ENCODE measurements at regions not wholly inside any gene's neighbourhood (a gene's known extent, or its start where the extent isn't known, plus 50 kb on each side); places are given as distances from the start of the nearest gene placed in this dataset.
"Not testable (repeated sequence)": the region's sequence is repeated elsewhere in the genome, so short reads cannot be mapped to it uniquely, and the experiment has no call there.

DNA sequence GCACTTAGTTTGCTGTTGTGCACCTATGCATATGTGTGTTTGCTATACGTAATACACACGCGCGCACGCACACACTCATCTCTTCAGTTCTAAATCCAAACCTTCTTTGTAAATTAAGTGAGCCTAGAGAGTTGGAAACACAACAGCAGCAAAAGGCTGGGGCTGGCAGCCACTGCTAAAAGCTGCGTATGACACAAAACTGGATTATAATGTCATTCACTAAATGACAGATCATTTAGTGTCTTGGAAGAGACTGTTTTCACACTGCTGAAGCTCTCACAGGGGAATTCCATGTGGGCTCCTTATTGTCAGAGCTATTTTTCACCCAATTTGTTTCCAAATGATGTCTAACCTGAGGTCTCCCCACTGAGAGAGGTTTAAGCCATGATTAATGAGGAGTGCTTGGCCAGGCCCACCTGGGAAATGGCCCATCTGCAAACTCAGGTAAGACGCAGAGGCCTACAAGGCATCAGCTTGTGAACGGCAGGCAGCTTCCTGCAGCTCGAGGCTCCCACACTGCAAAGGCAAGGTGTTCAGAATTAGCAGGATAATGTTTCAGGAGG, 94.2 kb downstream of the OLIG3 start:
- no peak overlapping the region for H2AFZ ChIP-seq (ENCODE audit: low read length, unreplicated experiment)
- peaks cover 41% of the 10 kb centered on the region for H3K27me3 ChIP-seq (ENCODE audit: insufficient read depth, low read length)
- no peaks in the 10 kb centered on the region for H3K79me2 ChIP-seq (ENCODE audit: control insufficient read depth, insufficient read depth, low read length, unreplicated experiment)
- H3K36me3 ChIP-seq (ENCODE audit: insufficient read depth, low read length), result no peaks in the 10 kb centered on the region
- H3K27ac ChIP-seq (ENCODE audit: low read depth, low read length), result no peak overlapping the region
- H3K4me1 ChIP-seq (ENCODE audit: control insufficient read depth, insufficient read depth, low read length, unreplicated experiment), result no peaks in the 10 kb centered on the region
- no peak overlapping the region for H3K4me3 ChIP-seq (ENCODE audit: low read depth, low read length)

DNA sequence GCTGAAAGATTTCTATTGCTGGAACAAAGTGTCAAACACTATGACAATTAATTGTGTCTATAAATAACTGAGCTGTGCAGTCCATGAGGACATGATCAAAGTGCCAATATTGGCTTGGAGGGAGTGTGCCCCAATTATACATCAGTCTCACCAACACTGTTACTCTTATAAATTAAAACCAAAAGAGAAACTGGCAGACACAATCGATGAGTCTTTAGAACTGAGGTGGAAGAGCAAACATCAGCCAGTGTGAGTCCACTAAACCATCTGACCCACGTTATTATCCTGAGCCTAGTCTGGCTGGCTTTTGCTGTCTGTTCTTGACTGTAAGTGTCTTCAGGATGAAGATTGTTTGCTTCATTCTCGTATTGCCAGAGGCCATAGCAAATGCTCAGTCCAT, 98.9 kb downstream of the OLIG3 start:
- H3K4me1 ChIP-seq (ENCODE audit: control insufficient read depth, insufficient read depth, low read length, unreplicated experiment), result no peaks in the 10 kb centered on the region
- H3K27ac ChIP-seq (ENCODE audit: low read depth, low read length), result no peak overlapping the region
- no peaks in the 10 kb centered on the region for H3K36me3 ChIP-seq (ENCODE audit: insufficient read depth, low read length)
- H3K27me3 ChIP-seq (ENCODE audit: insufficient read depth, low read length), result peaks cover 10% of the 10 kb centered on the region
- no peak overlapping the region for H3K4me3 ChIP-seq (ENCODE audit: low read depth, low read length)
- no peak overlapping the region for H2AFZ ChIP-seq (ENCODE audit: low read length, unreplicated experiment)
- no peaks in the 10 kb centered on the region for H3K79me2 ChIP-seq (ENCODE audit: control insufficient read depth, insufficient read depth, low read length, unreplicated experiment)

DNA sequence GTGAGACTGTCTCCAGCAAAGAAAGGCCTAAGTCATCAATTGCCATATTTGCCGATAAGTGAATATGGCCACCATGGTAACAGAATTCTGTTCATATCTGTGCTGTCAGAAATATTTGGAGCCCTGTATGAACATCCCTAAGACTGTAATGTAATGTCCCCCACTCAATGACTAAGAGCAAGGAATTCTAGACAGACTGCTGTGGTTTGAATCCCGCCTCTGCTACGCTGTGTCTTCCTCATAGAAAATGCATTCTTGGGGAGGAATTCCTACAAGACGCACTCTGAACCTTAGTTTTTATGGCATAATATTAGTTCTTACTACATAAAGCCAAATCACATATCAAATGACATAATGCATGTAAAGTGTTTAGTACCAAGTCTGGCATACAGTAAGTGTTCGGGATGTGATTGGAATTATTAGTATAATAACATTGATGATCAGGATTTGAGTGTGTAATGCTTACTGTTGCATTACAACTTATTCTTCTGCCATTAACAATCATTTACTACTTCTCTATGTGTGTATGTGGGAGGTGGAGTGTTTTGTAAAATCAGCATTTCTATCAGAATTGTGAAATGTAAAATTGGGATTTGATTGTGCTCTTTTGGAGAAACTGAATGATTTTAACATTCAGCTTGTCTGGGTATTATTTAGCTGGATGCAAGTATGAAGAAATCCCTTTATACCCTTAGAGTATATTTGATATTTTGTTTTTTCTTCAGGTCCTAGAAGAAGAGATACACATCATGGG, 103.0 kb downstream of the OLIG3 start:
- no peak overlapping the region for H2AFZ ChIP-seq (ENCODE audit: low read length, unreplicated experiment)
- no peaks in the 10 kb centered on the region for H3K36me3 ChIP-seq (ENCODE audit: insufficient read depth, low read length)
- no peak overlapping the region for H3K4me3 ChIP-seq (ENCODE audit: low read depth, low read length)
- no peak overlapping the region for H3K27ac ChIP-seq (ENCODE audit: low read depth, low read length)
- peaks cover 10% of the 10 kb centered on the region for H3K27me3 ChIP-seq (ENCODE audit: insufficient read depth, low read length)
- no peaks in the 10 kb centered on the region for H3K79me2 ChIP-seq (ENCODE audit: control insufficient read depth, insufficient read depth, low read length, unreplicated experiment)
- H3K4me1 ChIP-seq (ENCODE audit: control insufficient read depth, insufficient read depth, low read length, unreplicated experiment), result no peaks in the 10 kb centered on the region

DNA sequence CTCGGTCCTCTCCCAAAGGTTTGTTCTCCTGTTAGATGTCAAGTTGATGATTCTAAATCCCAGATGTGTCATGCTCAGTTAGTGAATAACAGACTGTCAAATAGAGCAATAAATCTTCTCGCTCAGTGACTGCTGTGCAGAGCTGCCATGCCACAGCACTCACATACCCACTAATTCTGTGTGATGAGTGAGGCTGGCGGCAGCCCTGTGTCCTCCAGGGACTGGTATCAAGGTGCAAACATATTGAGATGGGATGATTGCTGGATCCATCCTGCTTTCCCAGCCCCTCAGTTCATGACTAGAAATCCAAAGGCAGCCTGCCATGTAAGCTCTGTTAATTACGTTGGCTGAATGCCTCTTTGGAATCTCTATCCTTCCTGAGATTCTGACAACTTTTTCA, 103.9 kb downstream of the OLIG3 start:
- no peaks in the 10 kb centered on the region for H3K36me3 ChIP-seq (ENCODE audit: insufficient read depth, low read length)
- H3K4me1 ChIP-seq (ENCODE audit: control insufficient read depth, insufficient read depth, low read length, unreplicated experiment), result no peaks in the 10 kb centered on the region
- H2AFZ ChIP-seq (ENCODE audit: low read length, unreplicated experiment), result no peak overlapping the region
- no peaks in the 10 kb centered on the region for H3K79me2 ChIP-seq (ENCODE audit: control insufficient read depth, insufficient read depth, low read length, unreplicated experiment)
- no peak overlapping the region for H3K4me3 ChIP-seq (ENCODE audit: low read depth, low read length)
- no peak overlapping the region for H3K27ac ChIP-seq (ENCODE audit: low read depth, low read length)
- peaks cover 12% of the 10 kb centered on the region for H3K27me3 ChIP-seq (ENCODE audit: insufficient read depth, low read length)

DNA sequence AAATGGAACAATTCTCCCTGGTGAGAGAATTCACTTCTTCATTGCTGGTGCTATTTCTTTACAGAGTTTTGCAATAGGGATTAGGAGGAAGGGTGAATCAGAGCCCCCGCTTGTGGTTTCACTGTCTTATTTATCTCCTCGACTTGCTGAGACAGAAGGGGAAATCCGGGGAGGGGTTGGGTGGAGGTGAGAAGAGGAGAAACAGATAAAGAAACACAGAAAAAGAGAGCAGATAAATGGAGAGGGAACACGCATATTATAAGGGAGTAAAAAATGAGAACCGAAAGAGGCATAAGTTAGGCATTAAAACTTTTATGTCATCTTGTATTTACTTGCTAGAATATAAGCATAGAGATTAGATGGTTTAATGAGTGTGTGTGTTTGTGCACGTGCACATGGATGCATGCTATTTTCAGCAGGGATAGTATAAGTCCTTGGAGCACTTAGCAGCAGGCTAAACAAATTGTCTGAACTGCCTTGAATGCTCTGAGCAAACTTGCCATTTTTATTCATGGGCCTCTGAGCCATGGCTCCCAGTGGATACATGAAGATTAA, 105.0 kb downstream of the OLIG3 start:
- no peaks in the 10 kb centered on the region for H3K4me1 ChIP-seq (ENCODE audit: control insufficient read depth, insufficient read depth, low read length, unreplicated experiment)
- no peak overlapping the region for H2AFZ ChIP-seq (ENCODE audit: low read length, unreplicated experiment)
- no peaks in the 10 kb centered on the region for H3K36me3 ChIP-seq (ENCODE audit: insufficient read depth, low read length)
- no peak overlapping the region for H3K27ac ChIP-seq (ENCODE audit: low read depth, low read length)
- H3K4me3 ChIP-seq (ENCODE audit: low read depth, low read length), result no peak overlapping the region
- H3K27me3 ChIP-seq (ENCODE audit: insufficient read depth, low read length), result peaks cover 10% of the 10 kb centered on the region; the same call in 1 of the 2 replicates
- H3K79me2 ChIP-seq (ENCODE audit: control insufficient read depth, insufficient read depth, low read length, unreplicated experiment), result no peaks in the 10 kb centered on the region

DNA sequence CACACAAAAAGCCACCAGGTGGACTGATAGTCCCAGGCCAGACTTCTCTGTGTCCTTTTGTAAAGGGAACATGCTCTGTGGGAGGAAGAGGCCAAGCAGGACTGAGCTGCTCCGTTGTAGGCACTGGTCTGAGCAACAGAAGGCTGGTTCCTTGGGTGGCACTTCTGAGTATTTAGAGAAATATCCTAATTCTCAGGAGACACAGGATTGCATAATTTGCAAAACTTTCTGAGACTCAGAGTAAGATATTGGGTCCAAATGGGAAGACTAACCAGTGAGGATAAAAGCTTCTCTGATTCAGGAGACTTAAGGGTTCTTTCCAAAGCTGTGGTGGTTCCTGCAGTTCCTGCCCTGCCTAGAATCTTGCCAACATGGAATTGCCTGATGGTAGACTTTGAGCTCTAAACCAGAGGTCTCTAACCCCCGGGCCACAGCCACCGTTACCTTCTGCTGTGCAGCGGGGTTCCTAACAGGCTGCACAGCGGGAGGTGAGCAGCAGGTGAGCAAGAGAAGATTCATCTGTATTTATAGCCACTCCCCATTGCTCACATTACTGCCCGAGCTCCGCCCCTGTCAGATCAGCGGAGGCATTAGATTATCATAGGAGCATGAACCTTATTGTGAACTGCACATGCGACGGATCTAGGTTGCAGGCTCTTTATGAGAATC, 107.0 kb downstream of the OLIG3 start:
- Histone ChIP-seq H3K27me3 (ENCODE audit: insufficient read depth, low read length) (peaks cover 9% of the 10 kb centered on the region; the same call in 1 of the 2 replicates), H3K79me2 (ENCODE audit: control insufficient read depth, insufficient read depth, low read length, unreplicated experiment) (no peaks in the 10 kb centered on the region), H3K4me1 (ENCODE audit: control insufficient read depth, insufficient read depth, low read length, unreplicated experiment) (no peaks in the 10 kb centered on the region), H3K27ac (ENCODE audit: low read depth, low read length) (no peak overlapping the region), H2AFZ (ENCODE audit: low read length, unreplicated experiment) (no peak overlapping the region), H3K36me3 (ENCODE audit: insufficient read depth, low read length) (no peaks in the 10 kb centered on the region), H3K4me3 (ENCODE audit: low read depth, low read length) (no peak overlapping the region)

DNA sequence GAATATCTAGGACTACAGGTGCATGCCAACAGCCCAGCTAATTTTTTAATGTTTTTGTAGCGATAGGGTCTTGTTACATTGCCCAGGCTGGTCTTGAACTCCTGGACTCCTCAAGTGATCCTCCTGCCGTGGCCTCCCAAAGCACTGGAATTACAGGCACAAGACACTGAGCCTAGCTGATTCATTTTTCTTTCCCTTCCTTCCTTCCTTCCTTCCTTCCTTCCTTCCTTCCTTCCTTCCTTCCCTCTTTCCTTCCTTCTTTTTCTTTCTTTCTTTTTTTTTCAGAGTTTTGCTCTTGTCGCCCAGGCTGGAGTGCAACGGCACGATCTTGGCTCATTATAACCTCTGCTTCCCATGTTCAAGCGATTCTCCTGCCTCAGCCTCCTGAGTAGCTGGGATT, 110.9 kb downstream of the OLIG3 start:
- peaks cover 14% of the 10 kb centered on the region; the same call in 1 of the 2 replicates for H3K27me3 ChIP-seq (ENCODE audit: insufficient read depth, low read length)
- not testable (repeated sequence) for H3K36me3 ChIP-seq (ENCODE audit: insufficient read depth, low read length); H2AFZ ChIP-seq (ENCODE audit: low read length, unreplicated experiment); H3K79me2 ChIP-seq (ENCODE audit: control insufficient read depth, insufficient read depth, low read length, unreplicated experiment); H3K27ac ChIP-seq (ENCODE audit: low read depth, low read length); H3K4me3 ChIP-seq (ENCODE audit: low read depth, low read length); H3K4me1 ChIP-seq (ENCODE audit: control insufficient read depth, insufficient read depth, low read length, unreplicated experiment)

DNA sequence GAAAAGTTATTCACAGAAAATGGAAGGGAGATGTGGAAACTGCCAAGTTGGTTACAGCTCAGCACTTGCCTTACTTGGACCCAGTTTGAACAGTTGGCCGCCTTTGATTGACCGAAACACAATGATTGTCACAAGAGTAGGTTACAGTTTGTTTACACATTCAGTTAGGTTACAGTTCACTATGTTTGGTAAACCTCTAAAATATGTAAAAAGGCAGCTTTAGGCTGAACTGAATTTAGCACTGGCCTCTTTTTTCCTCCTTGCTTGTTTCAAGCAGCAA, 116.2 kb downstream of the OLIG3 start:
- Histone ChIP-seq H3K79me2 (ENCODE audit: control insufficient read depth, insufficient read depth, low read length, unreplicated experiment) (no peaks in the 10 kb centered on the region), H3K4me3 (ENCODE audit: low read depth, low read length) (no peak overlapping the region), H3K4me1 (ENCODE audit: control insufficient read depth, insufficient read depth, low read length, unreplicated experiment) (no peaks in the 10 kb centered on the region), H2AFZ (ENCODE audit: low read length, unreplicated experiment) (no peak overlapping the region), H3K36me3 (ENCODE audit: insufficient read depth, low read length) (no peaks in the 10 kb centered on the region), H3K27ac (ENCODE audit: low read depth, low read length) (no peak overlapping the region), H3K27me3 (ENCODE audit: insufficient read depth, low read length) (peaks cover 5% of the 10 kb centered on the region; the same call in 1 of the 2 replicates)

DNA sequence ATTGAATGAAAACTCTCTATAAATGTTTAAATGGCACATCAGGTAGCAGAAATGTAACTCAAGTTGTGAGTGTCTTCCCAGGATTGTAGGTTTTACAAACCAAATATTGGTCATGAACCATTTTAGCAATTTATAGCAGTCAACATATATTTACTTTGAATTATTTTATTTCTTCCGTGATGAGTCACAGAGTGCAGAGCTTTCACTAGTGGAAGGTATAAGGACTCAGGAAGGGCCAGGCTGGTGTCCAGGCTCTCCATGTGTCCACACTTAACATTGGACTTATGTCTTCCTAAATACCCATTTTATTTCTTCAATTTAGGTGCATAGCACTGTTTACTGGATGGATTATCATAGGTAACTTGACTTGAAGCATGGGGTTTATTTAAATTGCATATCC, 120.9 kb downstream of the OLIG3 start:
- no peaks in the 10 kb centered on the region for H3K36me3 ChIP-seq (ENCODE audit: insufficient read depth, low read length)
- no peaks in the 10 kb centered on the region for H3K79me2 ChIP-seq (ENCODE audit: control insufficient read depth, insufficient read depth, low read length, unreplicated experiment)
- H3K27me3 ChIP-seq (ENCODE audit: insufficient read depth, low read length), result no peaks in the 10 kb centered on the region
- no peak overlapping the region for H3K27ac ChIP-seq (ENCODE audit: low read depth, low read length)
- H3K4me1 ChIP-seq (ENCODE audit: control insufficient read depth, insufficient read depth, low read length, unreplicated experiment), result no peaks in the 10 kb centered on the region
- no peak overlapping the region for H3K4me3 ChIP-seq (ENCODE audit: low read depth, low read length)
- H2AFZ ChIP-seq (ENCODE audit: low read length, unreplicated experiment), result no peak overlapping the region

DNA sequence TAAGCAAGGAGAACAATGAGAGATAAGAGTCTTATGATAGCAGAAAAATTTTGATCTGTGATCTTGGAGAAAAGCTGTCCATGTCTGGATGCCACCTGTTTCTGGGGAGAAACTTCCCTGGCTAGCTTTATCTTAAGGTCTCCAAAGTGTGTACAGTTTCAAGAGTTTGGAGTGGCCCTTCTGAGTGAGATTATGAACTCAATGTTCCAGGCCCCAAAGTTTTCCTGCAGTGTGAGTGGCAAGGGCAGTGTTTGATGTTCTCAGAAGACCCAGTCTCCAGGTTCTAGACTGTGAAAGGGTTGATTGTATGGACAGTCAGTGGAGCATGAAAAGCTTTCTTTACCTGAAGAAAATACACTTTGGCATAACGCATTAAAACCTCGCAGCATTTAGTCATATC, 121.7 kb downstream of the OLIG3 start:
- Histone ChIP-seq H3K79me2 (ENCODE audit: control insufficient read depth, insufficient read depth, low read length, unreplicated experiment) (no peaks in the 10 kb centered on the region), H3K27me3 (ENCODE audit: insufficient read depth, low read length) (no peaks in the 10 kb centered on the region), H3K36me3 (ENCODE audit: insufficient read depth, low read length) (no peaks in the 10 kb centered on the region), H3K4me1 (ENCODE audit: control insufficient read depth, insufficient read depth, low read length, unreplicated experiment) (no peaks in the 10 kb centered on the region), H3K4me3 (ENCODE audit: low read depth, low read length) (no peak overlapping the region), H3K27ac (ENCODE audit: low read depth, low read length) (no peak overlapping the region), H2AFZ (ENCODE audit: low read length, unreplicated experiment) (no peak overlapping the region)

DNA sequence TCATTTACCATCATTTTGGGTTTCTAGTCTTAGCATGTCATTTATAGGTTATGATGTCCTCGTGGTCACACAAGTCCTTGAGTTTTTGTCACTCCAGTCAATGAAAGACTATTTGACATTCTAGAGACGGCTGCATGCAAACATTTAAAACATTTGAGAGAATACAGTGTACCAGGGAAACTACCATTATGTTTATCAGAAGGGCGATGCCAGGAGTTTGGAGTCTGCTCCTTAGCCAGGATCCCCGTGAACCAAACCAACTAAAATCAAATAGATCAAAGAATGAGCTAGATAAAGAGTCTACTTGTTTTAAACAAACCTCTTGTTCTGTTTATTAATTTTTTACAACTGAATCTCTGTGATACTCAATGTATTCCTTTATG, 122.6 kb downstream of the OLIG3 start:
- Histone ChIP-seq H3K36me3 (ENCODE audit: insufficient read depth, low read length) (no peaks in the 10 kb centered on the region), H2AFZ (ENCODE audit: low read length, unreplicated experiment) (no peak overlapping the region), H3K79me2 (ENCODE audit: control insufficient read depth, insufficient read depth, low read length, unreplicated experiment) (no peaks in the 10 kb centered on the region), H3K27me3 (ENCODE audit: insufficient read depth, low read length) (no peaks in the 10 kb centered on the region), H3K4me3 (ENCODE audit: low read depth, low read length) (no peak overlapping the region), H3K4me1 (ENCODE audit: control insufficient read depth, insufficient read depth, low read length, unreplicated experiment) (no peaks in the 10 kb centered on the region), H3K27ac (ENCODE audit: low read depth, low read length) (no peak overlapping the region)
